ENCODE measurements at regions not wholly inside any gene's neighbourhood (a gene's known extent, or its start where the extent isn't known, plus 50 kb on each side); places are given as distances from the start of the nearest gene placed in this dataset.

DNA sequence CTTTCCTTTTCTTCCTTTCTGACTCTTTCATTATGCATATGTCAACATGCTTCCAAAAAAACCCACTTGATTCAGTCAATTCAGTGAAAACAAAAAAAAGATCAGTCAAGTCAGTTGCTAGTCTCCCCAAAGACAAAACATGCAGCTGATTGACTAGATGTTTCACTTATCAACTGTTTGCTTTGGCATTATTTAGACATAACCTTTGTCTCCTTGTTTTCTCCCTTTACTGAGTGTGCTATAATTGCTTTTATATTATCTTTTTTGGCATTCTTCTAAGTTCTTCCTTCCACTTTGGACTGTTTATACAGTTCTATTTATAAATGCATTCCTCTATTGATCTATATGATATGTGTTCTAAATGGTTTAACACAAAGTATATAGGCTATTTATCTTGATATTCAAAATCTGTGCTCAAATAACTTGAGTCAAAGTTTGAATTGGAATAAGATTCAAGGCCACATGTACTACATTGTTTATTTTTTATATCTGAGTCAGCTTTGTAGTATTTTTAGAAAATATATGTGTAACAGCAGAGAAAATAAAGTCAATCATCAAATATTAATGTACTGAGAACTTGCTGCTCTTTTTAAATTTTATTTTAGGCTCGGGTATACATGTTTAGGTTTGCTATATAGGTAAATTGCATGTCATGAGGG, 260.5 kb downstream of the CENPW start:
- TF ChIP-seq POLR2A (IDR thresholded peaks at IDR 0.05) = no peak
- TF ChIP-seq EP300 (IDR thresholded peaks at IDR 0.05) = no peak
